Loucy (cell line): ENCODE measurements at regions not wholly inside any gene's neighbourhood (a gene's known extent, or its start where the extent isn't known, plus 50 kb on each side); places are given as distances from the start of the nearest gene placed in this dataset.
"Not testable (repeated sequence)": the region's sequence is repeated elsewhere in the genome, so short reads cannot be mapped to it uniquely, and the experiment has no call there.

Experiments used
- H2AFZ ChIP-seq: fragments of 200-600 bp; sonication (generic); 2 replicates; pipeline ENCODE4 v1.6.0; 2016; ENCODE audit warnings: antibody characterized with exemption, mild to moderate bottlenecking, low read length, moderate library complexity
- H3F3A ChIP-seq: fragments of 200-600 bp; 2 replicates; pipeline ENCODE4 v1.6.0; 2016; ENCODE audit warnings: antibody characterized with exemption, low read depth, mild to moderate bottlenecking
- H3K27me3 ChIP-seq: fragments of 200-600 bp; sonication (generic); 2 replicates; pipeline ENCODE4 v1.6.1; 2014; ENCODE audit warnings: low read length, mild to moderate bottlenecking; ENCODE audit not compliant: insufficient read depth, poor library complexity, severe bottlenecking
- H3K36me3 ChIP-seq: fragments of 200-600 bp; sonication (generic); 2 replicates; pipeline ENCODE4 v1.6.1; 2016; ENCODE audit warnings: low read length; ENCODE audit not compliant: insufficient read depth
- H3K4me1 ChIP-seq: fragments of 200-600 bp; sonication (generic); 2 replicates; pipeline ENCODE4 v1.5.1; 2014; ENCODE audit warnings: low read length, mild to moderate bottlenecking; ENCODE audit not compliant: insufficient read depth, poor library complexity, severe bottlenecking
- H3K4me2 ChIP-seq: fragments of 200-600 bp; sonication (generic); 2 replicates; pipeline ENCODE4 v1.6.0; 2014; ENCODE audit warnings: antibody characterized with exemption, low read length, low read depth, mild to moderate bottlenecking; ENCODE audit not compliant: poor library complexity, severe bottlenecking
- H3K4me3 ChIP-seq: fragments of 200-600 bp; sonication (generic); 2 replicates; pipeline ENCODE4 v1.5.1; 2014; ENCODE audit warnings: low read length, mild to moderate bottlenecking, mixed read lengths; ENCODE audit not compliant: poor library complexity, severe bottlenecking
- H3K79me2 ChIP-seq: fragments of 200-600 bp; sonication (generic); 2 replicates; pipeline ENCODE4 v1.6.1; 2014; ENCODE audit warnings: low read length; ENCODE audit not compliant: insufficient read depth
- H3K9ac ChIP-seq: fragments of 200-600 bp; sonication (generic); 2 replicates; pipeline ENCODE4 v1.6.0; 2014; ENCODE audit warnings: mild to moderate bottlenecking, low read depth, low read length, moderate library complexity; ENCODE audit not compliant: poor library complexity, severe bottlenecking
- H3K9me2 ChIP-seq: fragments of 200-600 bp; sonication (generic); replicated peaks from 2 replicates; pipeline ENCODE4 v1.6.1; 2016; ENCODE audit warnings: low read depth, low read length, mixed read lengths
- H3K9me3 ChIP-seq: fragments of 200-600 bp; sonication (generic); 2 replicates; pipeline ENCODE4 v1.6.1; 2014; ENCODE audit warnings: mild to moderate bottlenecking, antibody characterized with exemption, low read length, low read depth; ENCODE audit not compliant: insufficient read depth
- H4K20me1 ChIP-seq: fragments of 200-600 bp; sonication (generic); 2 replicates; pipeline ENCODE4 v1.6.0; 2014; ENCODE audit warnings: antibody characterized with exemption, low read length, mild to moderate bottlenecking; ENCODE audit not compliant: insufficient read depth, poor library complexity, severe bottlenecking
- CTCF ChIP-seq: fragments of 200-600 bp; sonication (generic); conservative IDR thresholded peaks from 2 replicates; pipeline ENCODE4 v1.5.1; 2014; ENCODE audit warnings: mild to moderate bottlenecking, antibody characterized with exemption, low read length
- EZH2phosphoT487 ChIP-seq: fragments of 200-600 bp; IDR thresholded peaks from 2 replicates; pipeline ENCODE4 v1.6.1; 2018; ENCODE audit warnings: antibody characterized with exemption, mild to moderate bottlenecking, moderate library complexity, borderline replicate concordance

GRCh38 chr4:148903388-148903787, 461.2 kb upstream of the NR3C2 start:
- H3K9me2 ChIP-seq, result no peaks in the 10 kb centered on the region
- no peak overlapping the region for H3K9ac ChIP-seq
- H3K4me1 ChIP-seq, result no peaks in the 10 kb centered on the region
- H3K4me2 ChIP-seq, result no peak overlapping the region
- no peaks in the 10 kb centered on the region for H3K9me3 ChIP-seq
- no peaks in the 10 kb centered on the region for H3F3A ChIP-seq
- no peaks in the 10 kb centered on the region for H3K36me3 ChIP-seq
- H3K79me2 ChIP-seq, result no peaks in the 10 kb centered on the region
- no peak for TF ChIP-seq CTCF
- TF ChIP-seq EZH2phosphoT487, result no peak
- no peaks in the 10 kb centered on the region for H3K27me3 ChIP-seq
- no peak overlapping the region for H2AFZ ChIP-seq
- H4K20me1 ChIP-seq, result no peaks in the 10 kb centered on the region
- no peak overlapping the region for H3K4me3 ChIP-seq

DNA sequence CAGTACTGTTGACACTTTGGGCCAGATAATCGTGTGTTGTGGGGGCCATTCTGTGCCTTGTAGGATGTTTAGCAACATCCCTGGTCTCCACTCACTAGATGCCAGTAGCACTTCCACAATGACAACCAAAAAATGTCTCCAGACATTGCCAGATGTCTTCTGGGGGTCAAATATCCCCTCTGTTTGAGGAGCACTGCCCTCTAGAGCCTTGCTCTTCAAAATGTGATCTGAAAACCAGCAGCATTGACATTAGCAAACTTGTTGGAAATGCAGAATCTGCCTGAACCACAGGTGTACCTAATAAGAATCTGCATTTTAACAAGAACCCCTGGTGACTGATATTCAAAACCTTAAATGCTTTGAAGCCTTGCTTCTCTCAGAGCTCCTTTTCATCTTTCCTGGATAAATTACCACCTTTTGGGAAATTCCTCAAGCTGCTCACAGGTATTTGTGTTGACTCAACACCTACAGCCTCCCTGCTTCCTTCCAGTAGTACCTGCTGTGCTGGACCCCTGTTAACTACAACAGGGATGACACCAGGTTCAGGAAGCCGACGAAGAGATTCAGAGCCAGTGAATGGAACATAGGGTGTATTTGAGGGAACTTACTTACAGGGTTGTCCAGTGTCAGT, 459.0 kb upstream of the NR3C2 start:
- Histone ChIP-seq H4K20me1 (no peaks in the 10 kb centered on the region), H3K4me2 (no peak overlapping the region), H3F3A (no peaks in the 10 kb centered on the region), H3K36me3 (no peaks in the 10 kb centered on the region), H3K27me3 (no peaks in the 10 kb centered on the region), H3K9me3 (no peaks in the 10 kb centered on the region), H3K4me1 (no peaks in the 10 kb centered on the region), H3K9me2 (no peaks in the 10 kb centered on the region), H3K9ac (no peak overlapping the region), H2AFZ (no peak overlapping the region), H3K4me3 (no peak overlapping the region), H3K79me2 (no peaks in the 10 kb centered on the region)
- TF ChIP-seq CTCF (no peak), EZH2phosphoT487 (no peak)

- H3K27me3 ChIP-seq, H3F3A ChIP-seq, H4K20me1 ChIP-seq, H3K9me2 ChIP-seq, H3K9me3 ChIP-seq, H3K36me3 ChIP-seq, H3K4me1 ChIP-seq, H3K4me3 ChIP-seq, H3K4me2 ChIP-seq, H2AFZ ChIP-seq, H3K9ac ChIP-seq, H3K79me2 ChIP-seq: not testable (repeated sequence)
Measured at GRCh38 chr4:148898139-148898538, 455.9 kb upstream of the NR3C2 start.

- TF ChIP-seq CTCF (no peak), EZH2phosphoT487 (no peak)
Measured at GRCh38 chr4:148893095-148893494, 450.9 kb upstream of the NR3C2 start.

More at GRCh38 chr4:148893095-148893494, 450.9 kb upstream of the NR3C2 start:
- no peaks in the 10 kb centered on the region for H4K20me1 ChIP-seq
- no peaks in the 10 kb centered on the region for H3K79me2 ChIP-seq
- no peak overlapping the region for H3K9ac ChIP-seq
- no peaks in the 10 kb centered on the region for H3K27me3 ChIP-seq
- H3K9me2 ChIP-seq, result no peaks in the 10 kb centered on the region
- no peaks in the 10 kb centered on the region for H3K4me1 ChIP-seq
- no peaks in the 10 kb centered on the region for H3K9me3 ChIP-seq
- no peak overlapping the region for H3K4me3 ChIP-seq
- H2AFZ ChIP-seq, result no peak overlapping the region
- H3F3A ChIP-seq, result no peaks in the 10 kb centered on the region
- H3K36me3 ChIP-seq, result no peaks in the 10 kb centered on the region
- no peak overlapping the region for H3K4me2 ChIP-seq
